GM12891 (cell line): ENCODE measurements at regions not wholly inside any gene's neighbourhood (a gene's known extent, or its start where the extent isn't known, plus 50 kb on each side); places are given as distances from the start of the nearest gene placed in this dataset.

Experiments
- POLR2A ChIP-seq: IDR thresholded peaks from 2 replicates; pipeline ENCODE4 v1.6.1; 2011; ENCODE audit warnings: low read depth, low read length, control low read depth
- POLR2AphosphoS5 ChIP-seq: IDR thresholded peaks from 2 replicates; pipeline ENCODE4 v1.6.1; 2011; ENCODE audit warnings: low read depth, low read length, control low read depth
- SPI1 ChIP-seq: IDR thresholded peaks from 2 replicates; pipeline ENCODE4 v1.6.1; 2011; ENCODE audit warnings: low read depth, low read length, control low read depth
- TAF1 ChIP-seq: IDR thresholded peaks from 2 replicates; pipeline ENCODE4 v1.6.1; 2011; ENCODE audit warnings: low read depth, low read length, control low read depth

GRCh38 chr3:44068753-44069152 is 172.9 kb upstream of the TOPAZ1 start:
- TF ChIP-seq POLR2AphosphoS5 (no peak), TAF1 (no peak), POLR2A (no peak), SPI1 (no peak)
